ENCODE measurements at regions not wholly inside any gene's neighbourhood (a gene's known extent, or its start where the extent isn't known, plus 50 kb on each side); places are given as distances from the start of the nearest gene placed in this dataset.

- no peak for TF ChIP-seq ZNF574 (CRISPR knock-in tag; IDR thresholded peaks at IDR 0.05)
- TF ChIP-seq KDM5B (CRISPR knock-in tag; IDR thresholded peaks at IDR 0.05; ENCODE audit: borderline replicate concordance), result no peak
Observed at GRCh38 chr7:53806119-53806518, 736.1 kb upstream of the VSTM2A start (continued).

GRCh38 chr7:53811555-53812079 lies 730.6 kb upstream of the VSTM2A start:
- in situ Hi-C loops (cut with HindIII; ENCODE audit: extremely low pct_ligation_motif_present, low pct_unique_long_range_greater_than_20kb) (no loop called here), intact Hi-C loops (cut with micrococcal nuclease; ENCODE audit: unreplicated experiment) (no loop called here)
- Histone ChIP-seq H3K4me1 (ENCODE audit: insufficient read depth, low read length) (no peaks in the 10 kb centered on the region), H4K20me1 (ENCODE audit: insufficient read depth, low read length) (no peaks in the 10 kb centered on the region), H3K4me2 (ENCODE audit: low read depth, low read length) (no peak overlapping the region), H3K36me3 (replicated peaks in 1 of 2; ENCODE audit: control insufficient read depth in 1 of 2, insufficient read depth in 2 of 2, low read length in 2 of 2) (no peaks in the 10 kb centered on the region), H3K9me3 (ENCODE audit: low read length) (peaks cover 73% of the 10 kb centered on the region), H3K27ac (ENCODE audit: extremely low read length, insufficient read depth, low read length) (no peak overlapping the region), H2AFZ (ENCODE audit: low read length) (no peak overlapping the region), H3K4me3 (replicated peaks in 1 of 3; ENCODE audit: insufficient read depth in 1 of 3, low read depth in 2 of 3, low read length in 3 of 3) (no peak overlapping the region), H3K79me2 (ENCODE audit: insufficient read depth, low read length) (no peaks in the 10 kb centered on the region), H3K27me3 (ENCODE audit: control insufficient read depth in 1 of 2, insufficient read depth in 2 of 2, low read length in 2 of 2) (no peaks in the 10 kb centered on the region), H3K9ac (ENCODE audit: insufficient read depth, low read depth, low read length) (no peak overlapping the region)
- TF ChIP-seq ZNF589 (CRISPR knock-in tag; conservative IDR thresholded peaks at IDR 0.05), result no peak
- no peak for TF ChIP-seq NR3C1 (CRISPR knock-in tag; IDR thresholded peaks at IDR 0.05)
- TF ChIP-seq NFYC (CRISPR knock-in tag; IDR thresholded peaks at IDR 0.05), result no peak
- no peak for TF ChIP-seq CENPT (CRISPR knock-in tag; IDR thresholded peaks at IDR 0.05; ENCODE audit: low read depth)
- no peak for TF ChIP-seq DZIP1 (CRISPR knock-in tag; IDR thresholded peaks at IDR 0.05)
- TF ChIP-seq MYPOP (CRISPR knock-in tag; IDR thresholded peaks at IDR 0.05), result no peak
- DNase-seq (ENCODE audit: low spot score) (no peak), FAIRE-seq (no peak), ATAC-seq (no peak)
- CTCF ChIA-PET (ENCODE audit: low intra/inter-chr PET ratio, low total read pairs), result no interaction called here
- POLR2A ChIA-PET, result no interaction called here
- BruUV-seq (replicated peaks), result no TSS peak
- 70% methylated on average over 21 of the region's 22 CpGs for WGBS (ENCODE audit: low lambda C conversion rate)
